CD14-positive monocyte (primary cell): ENCODE measurements at regions not wholly inside any gene's neighbourhood (a gene's known extent, or its start where the extent isn't known, plus 50 kb on each side); places are given as distances from the start of the nearest gene placed in this dataset.

ENCODE experiments used
- DNase-seq, 3 donors: peaks; one replicate each; pipeline ENCODE4 v3.0.0-alpha.2; 2011 to 2022
- H2AFZ ChIP-seq: 2 replicates; pipeline ENCODE4 v1.6.0; 2012; ENCODE audit warnings: mild to moderate bottlenecking, low read depth, low read length, inconsistent platforms; ENCODE audit not compliant: insufficient read depth, poor library complexity, severe bottlenecking
- H3K27ac ChIP-seq, 2 donors: 1 replicate in 1 of 2; 2 replicates in 1 of 2; pipeline ENCODE4 v1.5.1; 2012 to 2013; ENCODE audit warnings: low read length in 2 of 2, control low read depth in 1 of 2, inconsistent platforms in 1 of 2, low read depth in 1 of 2, mild to moderate bottlenecking in 1 of 2
- H3K27me3 ChIP-seq, 2 donors: one replicate each; pipeline versions ENCODE4 v1.6.0 to v1.6.1; 2011 to 2013; ENCODE audit warnings: low read length in 2 of 2; ENCODE audit not compliant: control insufficient read depth in 2 of 2, insufficient read depth in 2 of 2
- H3K36me3 ChIP-seq, 2 donors: replicated peaks in 1 of 2; 1 replicate in 1 of 2; 2 replicates in 1 of 2; pipeline versions ENCODE4 v1.5.1 to v1.6.1; 2012 to 2013; ENCODE audit warnings: low read length in 2 of 2, control low read depth in 1 of 2, inconsistent platforms in 1 of 2, mild to moderate bottlenecking in 1 of 2; ENCODE audit not compliant: insufficient read depth in 2 of 2, control insufficient read depth in 1 of 2
- H3K4me1 ChIP-seq, 2 donors: 1 replicate in 1 of 2; 2 replicates in 1 of 2; pipeline versions ENCODE4 v1.5.1 to v1.6.1; 2012 to 2013; ENCODE audit warnings: low read length in 2 of 2, control low read depth in 1 of 2, inconsistent platforms in 1 of 2, mild to moderate bottlenecking in 1 of 2, moderate library complexity in 1 of 2; ENCODE audit not compliant: insufficient read depth in 2 of 2, control insufficient read depth in 1 of 2
- H3K4me2 ChIP-seq: replicated peaks from 2 replicates; pipeline ENCODE3; 2012; ENCODE audit warnings: low read length, moderate library complexity, mild to moderate bottlenecking; ENCODE audit not compliant: poor library complexity, severe bottlenecking; ENCODE audit errors: extremely low read depth
- H3K4me3 ChIP-seq, 3 experiments: fragments of 200-600 bp in 1 of 3; sonication (generic) in 1 of 3; replicated peaks in 1 of 3; 1 replicate in 2 of 3; 2 replicates in 1 of 3; pipeline ENCODE4 v1.5.1; 2011 to 2013; ENCODE audit warnings: low read length in 3 of 3, mild to moderate bottlenecking in 3 of 3, control low read depth in 2 of 3, low read depth in 2 of 3, inconsistent platforms in 1 of 3, moderate library complexity in 1 of 3
- H3K79me2 ChIP-seq: 2 replicates; pipeline ENCODE4 v1.6.0; 2012; ENCODE audit warnings: mild to moderate bottlenecking, control low read depth, inconsistent platforms, low read length, moderate library complexity; ENCODE audit not compliant: insufficient read depth
- H3K9ac ChIP-seq: 2 replicates; pipeline ENCODE4 v1.6.0; 2017; ENCODE audit warnings: low read length, mild to moderate bottlenecking; ENCODE audit not compliant: insufficient read depth, poor library complexity, severe bottlenecking
- H3K9me3 ChIP-seq, 2 donors: replicated peaks in 1 of 2; 1 replicate in 1 of 2; 2 replicates in 1 of 2; pipeline versions ENCODE4 v1.5.1 to v1.6.1; 2012 to 2013; ENCODE audit warnings: low read length in 2 of 2, control low read depth in 1 of 2; ENCODE audit not compliant: control insufficient read depth in 1 of 2, insufficient read depth in 1 of 2
- H4K20me1 ChIP-seq: 2 replicates; pipeline ENCODE4 v1.6.0; 2012; ENCODE audit warnings: mild to moderate bottlenecking, low read length, control low read depth, moderate library complexity; ENCODE audit not compliant: insufficient read depth
- H3K27ac Mint-ChIP-seq, 7 donors: one replicate each; pipeline ENCODE4 v1.8.0; 2020; ENCODE audit warnings: mild to moderate bottlenecking in 7 of 7, mixed read lengths in 7 of 7, moderate library complexity in 6 of 7, inconsistent platforms in 2 of 7
- H3K27me3 Mint-ChIP-seq, 3 donors: one replicate each; pipeline ENCODE4 v1.8.0; 2021 to 2022; ENCODE audit warnings: low read depth in 3 of 3, mild to moderate bottlenecking in 3 of 3, mixed read lengths in 3 of 3, moderate library complexity in 3 of 3, inconsistent platforms in 1 of 3
- H3K36me3 Mint-ChIP-seq, 2 donors: one replicate each; pipeline ENCODE4 v1.8.0; 2020; ENCODE audit warnings: mixed read lengths in 2 of 2, inconsistent platforms in 1 of 2, mild to moderate bottlenecking in 1 of 2
- H3K4me1 Mint-ChIP-seq: one replicate; pipeline ENCODE4 v1.8.0; 2020; ENCODE audit warnings: mild to moderate bottlenecking, mixed read lengths
- H3K4me3 Mint-ChIP-seq, 2 donors: one replicate each; pipeline ENCODE4 v1.8.0; 2020; ENCODE audit warnings: mild to moderate bottlenecking in 2 of 2, mixed read lengths in 2 of 2, moderate library complexity in 1 of 2
- H3K9me3 Mint-ChIP-seq, 7 donors: one replicate each; pipeline ENCODE4 v1.8.0; 2020 to 2022; ENCODE audit warnings: mixed read lengths in 7 of 7, mild to moderate bottlenecking in 6 of 7, moderate library complexity in 6 of 7, inconsistent platforms in 2 of 7
- WGBS: methylation state at CpG from one replicate; pipeline ENCODE4 v1.1.5; 2013; ENCODE audit warnings: missing lambda C conversion rate; ENCODE audit not compliant: insufficient coverage; 5-methylcytosine and 5-hydroxymethylcytosine counted together
- intact Hi-C, 2 donors: fragments of 100-400 bp; cut with micrococcal nuclease; formaldehyde crosslinking; loops; one replicate each; pipeline versions ENCODE4 v1.15.0 to v1.15.1; 2023
- TF ChIP-seq, protein P1 (sequence below): fragments of 200-600 bp; IDR thresholded peaks from one replicate; pipeline ENCODE4 v1.8.0; 2022; ENCODE audit warnings: antibody characterized with exemption, mild to moderate bottlenecking

DNA sequence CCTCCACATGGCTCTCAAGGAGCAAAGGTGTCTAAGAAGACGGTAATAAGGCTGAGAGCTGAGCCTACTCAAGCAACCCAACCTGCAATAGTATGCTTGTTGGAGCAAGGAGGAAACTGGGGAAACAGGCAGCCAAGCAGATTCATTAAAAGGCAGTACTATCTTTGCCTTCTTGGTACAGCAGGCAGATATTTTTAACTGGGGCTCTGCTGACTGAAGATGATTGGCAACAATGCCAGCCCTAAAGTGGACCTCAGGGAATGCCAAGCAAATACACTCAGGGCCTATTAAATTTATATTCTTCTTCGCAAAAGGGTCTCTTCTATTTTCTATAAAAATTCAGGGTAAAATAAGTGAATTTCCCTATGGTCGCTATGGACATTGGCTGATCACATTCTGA, 109.4 kb upstream of the PCGF5 start:
- H3K4me1 Mint-ChIP-seq = no peaks in the 10 kb centered on the region
- no peaks in the 10 kb centered on the region for H3K27me3 ChIP-seq
- intact Hi-C loops = no loop called here
- H3K27ac Mint-ChIP-seq = no peak overlapping the region
- no peak overlapping the region for H3K9ac ChIP-seq
- no peaks in the 10 kb centered on the region for H3K36me3 ChIP-seq
- H3K27me3 Mint-ChIP-seq = peaks cover 1 to 2% (median 1%) of the 10 kb centered on the region in 3 donors
- H3K9me3 ChIP-seq = peaks cover 0 to 3% of the 10 kb centered on the region in 2 donors
- H2AFZ ChIP-seq = no peak overlapping the region
- no peaks in the 10 kb centered on the region for H4K20me1 ChIP-seq
- no peak overlapping the region for H3K4me3 Mint-ChIP-seq
- WGBS = 100% methylated on average over 1 of the region's 3 CpGs
- H3K36me3 Mint-ChIP-seq = no peaks in the 10 kb centered on the region
- no peak overlapping the region for H3K4me2 ChIP-seq
- H3K27ac ChIP-seq = no peak overlapping the region
- H3K4me3 ChIP-seq = no peak overlapping the region
- H3K79me2 ChIP-seq = no peaks in the 10 kb centered on the region
- no peaks in the 10 kb centered on the region for H3K4me1 ChIP-seq
- TF ChIP-seq, protein P1, sequence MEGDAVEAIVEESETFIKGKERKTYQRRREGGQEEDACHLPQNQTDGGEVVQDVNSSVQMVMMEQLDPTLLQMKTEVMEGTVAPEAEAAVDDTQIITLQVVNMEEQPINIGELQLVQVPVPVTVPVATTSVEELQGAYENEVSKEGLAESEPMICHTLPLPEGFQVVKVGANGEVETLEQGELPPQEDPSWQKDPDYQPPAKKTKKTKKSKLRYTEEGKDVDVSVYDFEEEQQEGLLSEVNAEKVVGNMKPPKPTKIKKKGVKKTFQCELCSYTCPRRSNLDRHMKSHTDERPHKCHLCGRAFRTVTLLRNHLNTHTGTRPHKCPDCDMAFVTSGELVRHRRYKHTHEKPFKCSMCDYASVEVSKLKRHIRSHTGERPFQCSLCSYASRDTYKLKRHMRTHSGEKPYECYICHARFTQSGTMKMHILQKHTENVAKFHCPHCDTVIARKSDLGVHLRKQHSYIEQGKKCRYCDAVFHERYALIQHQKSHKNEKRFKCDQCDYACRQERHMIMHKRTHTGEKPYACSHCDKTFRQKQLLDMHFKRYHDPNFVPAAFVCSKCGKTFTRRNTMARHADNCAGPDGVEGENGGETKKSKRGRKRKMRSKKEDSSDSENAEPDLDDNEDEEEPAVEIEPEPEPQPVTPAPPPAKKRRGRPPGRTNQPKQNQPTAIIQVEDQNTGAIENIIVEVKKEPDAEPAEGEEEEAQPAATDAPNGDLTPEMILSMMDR = no peak
- no peak for DNase-seq
- H3K9me3 Mint-ChIP-seq = peaks cover 0 to 9% (median 4%) of the 10 kb centered on the region in 7 donors

DNA sequence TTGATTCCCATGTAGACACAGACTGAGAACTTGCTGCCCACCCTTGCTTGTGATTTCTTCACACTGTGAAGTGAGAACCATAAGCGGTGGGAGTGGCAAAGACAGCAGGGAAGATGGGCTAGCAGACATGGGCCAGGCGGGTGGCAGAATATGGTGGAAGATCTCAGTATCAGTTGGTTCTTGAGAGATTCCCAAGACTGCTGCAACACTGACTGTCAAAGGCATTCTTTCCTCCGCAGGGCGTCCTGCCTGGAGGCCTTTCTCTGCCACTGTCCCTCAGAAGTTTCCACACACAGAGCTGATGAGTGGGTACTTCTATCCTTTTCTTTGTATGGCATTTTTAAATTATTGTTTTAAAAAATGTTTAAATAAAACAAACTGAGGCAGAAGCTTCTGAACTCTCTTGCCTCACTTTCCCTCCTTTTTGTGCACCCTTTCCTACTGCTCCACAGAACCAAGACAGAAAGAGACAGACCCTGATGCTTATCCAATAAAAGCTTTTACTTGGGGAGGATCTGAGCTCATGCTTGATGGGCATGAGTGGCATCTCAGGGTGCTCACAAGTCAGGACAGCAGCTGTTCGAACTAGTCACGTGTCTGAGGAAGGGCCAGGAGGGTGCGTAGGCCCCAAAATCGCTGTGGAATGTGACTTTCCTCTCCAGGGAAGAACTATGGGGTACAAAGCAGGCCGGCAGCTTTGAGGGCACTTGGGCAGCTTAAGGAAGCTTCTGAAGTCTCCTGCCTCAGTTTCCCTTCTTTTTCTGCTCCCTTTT, 104.7 kb upstream of the PCGF5 start:
- TF ChIP-seq, protein P1 = no peak
- Mint-ChIP-seq H3K36me3 (no peaks in the 10 kb centered on the region), H3K27me3 (peaks cover 0 to 3% (median 0%) of the 10 kb centered on the region in 3 donors), H3K9me3 (no peaks in the 10 kb centered on the region), H3K27ac (no peak overlapping the region), H3K4me1 (no peaks in the 10 kb centered on the region), H3K4me3 (no peak overlapping the region)
- Histone ChIP-seq H3K79me2 (no peaks in the 10 kb centered on the region), H3K4me1 (no peaks in the 10 kb centered on the region), H3K4me3 (no peak overlapping the region), H3K36me3 (no peaks in the 10 kb centered on the region), H2AFZ (no peak overlapping the region), H3K4me2 (no peak overlapping the region), H3K9me3 (no peaks in the 10 kb centered on the region), H3K27ac (no peak overlapping the region), H3K27me3 (no peaks in the 10 kb centered on the region), H3K9ac (no peak overlapping the region), H4K20me1 (no peaks in the 10 kb centered on the region)
- 88% methylated on average over 4 of the region's 9 CpGs for WGBS
- intact Hi-C loops = no loop called here
- DNase-seq = no peak
